ENCODE measurements at regions not wholly inside any gene's neighbourhood (a gene's known extent, or its start where the extent isn't known, plus 50 kb on each side); places are given as distances from the start of the nearest gene placed in this dataset.

GRCh38 chr20:60897976-60898375, 354.1 kb upstream of the CDH4 start:
- TF ChIP-seq CTCF (conservative IDR thresholded peaks at IDR 0.05; ENCODE audit: control insufficient read depth, insufficient read depth, low read depth, low read length) = no peak
- no peak for DNase-seq (ENCODE audit: low read depth)
- H3K4me3 ChIP-seq (ENCODE audit: control insufficient read depth, low read depth, low read length) = no peak overlapping the region

GRCh38 chr20:60899320-60899719, 352.7 kb upstream of the CDH4 start:
- no peak overlapping the region for H3K4me3 ChIP-seq (ENCODE audit: control insufficient read depth, low read depth, low read length)
- no peak for TF ChIP-seq CTCF (conservative IDR thresholded peaks at IDR 0.05; ENCODE audit: control insufficient read depth, insufficient read depth, low read depth, low read length)
- no peak for DNase-seq (ENCODE audit: low read depth)

GRCh38 chr20:60900618-60901017, 351.4 kb upstream of the CDH4 start:
- DNase-seq (ENCODE audit: low read depth) = no peak
- no peak for TF ChIP-seq CTCF (conservative IDR thresholded peaks at IDR 0.05; ENCODE audit: control insufficient read depth, insufficient read depth, low read depth, low read length)

GRCh38 chr20:60901831-60902230, 350.2 kb upstream of the CDH4 start:
- TF ChIP-seq CTCF (conservative IDR thresholded peaks at IDR 0.05; ENCODE audit: control insufficient read depth, insufficient read depth, low read depth, low read length) = no peak
- no peak for DNase-seq (ENCODE audit: low read depth)
- no peak overlapping the region for H3K4me3 ChIP-seq (ENCODE audit: control insufficient read depth, low read depth, low read length)

More at GRCh38 chr20:60900618-60901017, 351.4 kb upstream of the CDH4 start:
- H3K4me3 ChIP-seq (ENCODE audit: control insufficient read depth, low read depth, low read length) = no peak overlapping the region

GRCh38 chr20:60903325-60903971, 348.6 kb upstream of the CDH4 start:
- no peak for TF ChIP-seq CTCF (conservative IDR thresholded peaks at IDR 0.05; ENCODE audit: control insufficient read depth, insufficient read depth, low read depth, low read length)
- no peak for DNase-seq (ENCODE audit: low read depth)
- no peak overlapping the region for H3K4me3 ChIP-seq (ENCODE audit: control insufficient read depth, low read depth, low read length)

- H3K4me3 ChIP-seq (ENCODE audit: control insufficient read depth, low read depth, low read length) = no peak overlapping the region
- DNase-seq (ENCODE audit: low read depth) = no peak
- TF ChIP-seq CTCF (conservative IDR thresholded peaks at IDR 0.05; ENCODE audit: control insufficient read depth, insufficient read depth, low read depth, low read length) = no peak
Measured at GRCh38 chr20:60904730-60905129, 347.3 kb upstream of the CDH4 start.

GRCh38 chr20:60905919-60906318, 346.1 kb upstream of the CDH4 start:
- TF ChIP-seq CTCF (conservative IDR thresholded peaks at IDR 0.05; ENCODE audit: control insufficient read depth, insufficient read depth, low read depth, low read length) = no peak
- no peak for DNase-seq (ENCODE audit: low read depth)
- no peak overlapping the region for H3K4me3 ChIP-seq (ENCODE audit: control insufficient read depth, low read depth, low read length)

All from fibroblast of mammary gland (primary cell).